Esophagus muscularis mucosa (tissue), 4 donors: ENCODE measurements at regions not wholly inside any gene's neighbourhood (a gene's known extent, or its start where the extent isn't known, plus 50 kb on each side); places are given as distances from the start of the nearest gene placed in this dataset.

ENCODE experiments used
- DNase-seq: peaks from one replicate; pipeline ENCODE4 v3.0.0-alpha.2; 2017; ENCODE audit errors: extremely low spot score
- H3K27ac ChIP-seq, 4 donors: fragments of 200-600 bp; sonication (generic); replicated peaks in 1 of 4; 1 replicate in 3 of 4; 2 replicates in 1 of 4; pipeline ENCODE4 v1.5.1; 2016 to 2019; ENCODE audit warnings: mild to moderate bottlenecking in 1 of 4
- H3K27me3 ChIP-seq, 4 donors: fragments of 200-600 bp; sonication (generic); one replicate each; pipeline versions ENCODE4 v1.5.1 to v1.6.0; 2016 to 2019
- H3K36me3 ChIP-seq, 4 donors: fragments of 200-600 bp; sonication (generic); one replicate each; pipeline ENCODE4 v1.5.1; 2016 to 2019
- H3K4me1 ChIP-seq, 4 donors: fragments of 200-600 bp; sonication (generic); one replicate each; pipeline ENCODE4 v1.5.1; 2016 to 2019
- H3K4me3 ChIP-seq, 4 donors: fragments of 200-600 bp; sonication (generic); 1 replicate in 2 of 4; 2 replicates in 2 of 4; pipeline ENCODE4 v1.5.1; 2016 to 2019; ENCODE audit warnings: mild to moderate bottlenecking in 4 of 4, moderate library complexity in 1 of 4
- H3K9me3 ChIP-seq, 4 donors: fragments of 200-600 bp; sonication (generic); 1 replicate in 3 of 4; 2 replicates in 1 of 4; pipeline ENCODE4 v1.5.1; 2016 to 2019
- EP300 ChIP-seq: sonication (generic); formaldehyde crosslinking; IDR thresholded peaks from one replicate; pipeline ENCODE4 v1.6.1; 2017; ENCODE audit warnings: antibody characterized with exemption
- POLR2A ChIP-seq: fragments of 450-650 bp; IDR thresholded peaks from one replicate; pipeline ENCODE4 v1.6.1; 2017; ENCODE audit warnings: antibody characterized with exemption, moderate library complexity, mild to moderate bottlenecking, low read depth
- POLR2AphosphoS5 ChIP-seq, 2 donors: sonication (generic); formaldehyde crosslinking; IDR thresholded peaks; one replicate each; pipeline ENCODE4 v1.6.1; 2017; ENCODE audit warnings: antibody characterized with exemption in 2 of 2
- WGBS: methylation state at CpG from one replicate; pipeline ENCODE4 v1.1.5; 2018; 5-methylcytosine and 5-hydroxymethylcytosine counted together
- intact Hi-C: fragments of 100-400 bp; cut with DNase I; formaldehyde crosslinking; loops from one replicate; pipeline ENCODE4 v1.15.1; 2023
- TF ChIP-seq, protein P1 (sequence below), 3 experiments: fragments of 200-600 bp in 2 of 3; fragments of 450-650 bp in 1 of 3; sonication (generic) in 2 of 3; IDR thresholded peaks; one replicate each; pipeline ENCODE4 v1.5.1; 2017 to 2019; ENCODE audit warnings: antibody characterized with exemption in 3 of 3, mild to moderate bottlenecking in 2 of 3, moderate library complexity in 1 of 3

DNA sequence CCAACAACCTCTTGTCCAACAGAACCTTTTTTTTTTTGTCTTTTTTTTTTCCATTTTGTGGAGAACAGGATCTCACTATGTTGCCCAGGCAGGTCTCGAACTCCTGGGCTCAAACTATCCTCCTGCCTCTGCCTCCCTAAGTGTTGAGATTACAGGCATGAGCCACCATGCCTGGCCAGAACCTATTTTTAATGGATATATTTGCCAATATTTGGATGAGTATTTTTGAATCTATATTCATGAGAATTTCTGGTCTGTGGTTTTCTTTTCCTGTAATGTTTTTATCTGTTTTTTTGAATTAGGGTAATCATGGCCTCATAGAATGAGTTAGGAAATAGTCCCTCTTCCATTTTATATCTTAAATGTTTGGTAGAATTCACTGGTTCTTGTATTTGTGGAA, 70.4 kb upstream of the RET start:
- Histone ChIP-seq H3K9me3 (peaks cover 0 to 9% (median 3%) of the 10 kb centered on the region in 4 donors), H3K4me1 (no peaks in the 10 kb centered on the region), H3K36me3 (no peaks in the 10 kb centered on the region), H3K27ac (no peak overlapping the region), H3K27me3 (no peaks in the 10 kb centered on the region), H3K4me3 (no peak overlapping the region)
- 89% methylated on average over 1 of the region's 1 CpG for WGBS
- TF ChIP-seq, protein P1, sequence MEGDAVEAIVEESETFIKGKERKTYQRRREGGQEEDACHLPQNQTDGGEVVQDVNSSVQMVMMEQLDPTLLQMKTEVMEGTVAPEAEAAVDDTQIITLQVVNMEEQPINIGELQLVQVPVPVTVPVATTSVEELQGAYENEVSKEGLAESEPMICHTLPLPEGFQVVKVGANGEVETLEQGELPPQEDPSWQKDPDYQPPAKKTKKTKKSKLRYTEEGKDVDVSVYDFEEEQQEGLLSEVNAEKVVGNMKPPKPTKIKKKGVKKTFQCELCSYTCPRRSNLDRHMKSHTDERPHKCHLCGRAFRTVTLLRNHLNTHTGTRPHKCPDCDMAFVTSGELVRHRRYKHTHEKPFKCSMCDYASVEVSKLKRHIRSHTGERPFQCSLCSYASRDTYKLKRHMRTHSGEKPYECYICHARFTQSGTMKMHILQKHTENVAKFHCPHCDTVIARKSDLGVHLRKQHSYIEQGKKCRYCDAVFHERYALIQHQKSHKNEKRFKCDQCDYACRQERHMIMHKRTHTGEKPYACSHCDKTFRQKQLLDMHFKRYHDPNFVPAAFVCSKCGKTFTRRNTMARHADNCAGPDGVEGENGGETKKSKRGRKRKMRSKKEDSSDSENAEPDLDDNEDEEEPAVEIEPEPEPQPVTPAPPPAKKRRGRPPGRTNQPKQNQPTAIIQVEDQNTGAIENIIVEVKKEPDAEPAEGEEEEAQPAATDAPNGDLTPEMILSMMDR (IDR thresholded peaks at IDR 0.05) = no peak
- TF ChIP-seq EP300 (no peak), POLR2A (no peak), POLR2AphosphoS5 (IDR thresholded peaks at IDR 0.05) (no peak)
- DNase-seq = peak; percentile 62
- intact Hi-C loops = no loop called here

DNA sequence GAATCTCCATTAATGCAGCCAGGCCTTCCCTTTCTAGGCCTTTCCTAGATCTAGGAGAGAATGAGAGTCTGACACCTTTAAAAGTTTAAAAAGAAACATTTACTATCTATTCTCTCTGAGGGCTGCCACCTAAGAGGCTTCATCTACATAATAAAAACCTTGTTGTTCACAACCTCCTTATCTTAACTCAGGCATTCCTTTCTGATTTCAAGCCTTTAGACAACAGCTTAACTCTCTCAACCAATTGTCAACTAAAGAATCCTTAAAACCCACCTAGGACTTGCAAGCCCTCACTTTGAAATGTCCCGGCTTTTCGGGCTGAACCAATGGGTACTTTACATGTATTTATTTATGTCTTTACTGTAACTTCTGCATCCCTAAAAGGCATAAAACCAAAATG, 64.3 kb upstream of the RET start:
- no peaks in the 10 kb centered on the region for H3K27me3 ChIP-seq
- 77% methylated on average over 2 of the region's 2 CpGs for WGBS
- no peaks in the 10 kb centered on the region for H3K4me1 ChIP-seq
- H3K9me3 ChIP-seq = peaks cover 0 to 12% (median 3%) of the 10 kb centered on the region in 4 donors
- no peak for DNase-seq
- intact Hi-C loops = no loop called here
- no peak overlapping the region for H3K27ac ChIP-seq
- H3K36me3 ChIP-seq = no peaks in the 10 kb centered on the region
- TF ChIP-seq POLR2AphosphoS5 (IDR thresholded peaks at IDR 0.05) = no peak
- TF ChIP-seq, protein P1 (IDR thresholded peaks at IDR 0.05) = no peak
- TF ChIP-seq EP300 = no peak
- no peak for TF ChIP-seq POLR2A
- no peak overlapping the region for H3K4me3 ChIP-seq

DNA sequence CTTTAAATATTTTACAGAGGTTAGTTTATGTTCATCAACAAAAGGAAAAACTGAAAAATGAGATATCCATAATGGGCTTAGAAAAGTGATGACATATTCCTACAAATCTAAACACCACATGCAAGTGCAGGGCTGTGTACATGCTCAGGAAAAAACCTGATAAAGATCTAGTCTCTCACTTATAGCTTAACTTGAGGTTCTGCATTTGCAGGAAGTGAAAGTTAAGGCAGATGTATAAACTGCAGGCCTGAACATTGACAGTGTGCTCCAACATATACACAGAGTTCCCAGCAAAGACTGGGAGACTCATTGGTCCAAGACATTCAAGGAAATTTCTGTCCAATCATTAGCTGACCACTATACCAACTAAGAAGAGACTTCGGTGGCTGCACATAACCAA, 63.8 kb upstream of the RET start:
- Histone ChIP-seq H3K27me3 (no peaks in the 10 kb centered on the region), H3K36me3 (no peaks in the 10 kb centered on the region), H3K9me3 (peaks cover 0 to 11% (median 3%) of the 10 kb centered on the region in 4 donors), H3K4me3 (no peak overlapping the region), H3K27ac (no peak overlapping the region), H3K4me1 (no peaks in the 10 kb centered on the region)
- intact Hi-C loops = no loop called here
- no peak for DNase-seq
- 87% methylated on average over 1 of the region's 1 CpG for WGBS
- TF ChIP-seq POLR2A (no peak), POLR2AphosphoS5 (IDR thresholded peaks at IDR 0.05) (no peak)

DNA sequence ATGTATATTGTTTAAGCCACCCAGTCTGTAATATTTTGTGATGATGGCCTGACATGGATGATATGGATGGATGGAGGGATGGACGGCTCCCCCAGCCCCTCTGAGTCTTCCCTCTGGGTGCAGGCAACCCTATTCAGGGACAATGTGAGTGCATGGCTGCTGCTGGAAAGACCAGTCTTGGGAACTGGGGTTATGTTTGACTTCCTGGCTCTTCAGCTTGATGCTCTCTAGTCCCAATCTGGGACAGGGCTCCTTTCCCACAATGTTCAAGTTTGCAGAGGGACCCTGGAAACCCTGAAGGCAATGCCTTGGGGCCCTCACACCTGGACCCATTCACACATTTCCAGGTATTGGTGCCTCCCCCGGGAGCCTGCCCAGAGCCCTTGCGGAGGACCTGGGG, 52.3 kb upstream of the RET start:
- Histone ChIP-seq H3K9me3 (no peaks in the 10 kb centered on the region), H3K36me3 (no peaks in the 10 kb centered on the region), H3K27me3 (peaks cover 0 to 63% (median 0%) of the 10 kb centered on the region in 4 donors), H3K27ac (no peak overlapping the region), H3K4me1 (no peaks in the 10 kb centered on the region), H3K4me3 (no peak overlapping the region)
- DNase-seq = peak; percentile 68
- TF ChIP-seq, protein P1 (IDR thresholded peaks at IDR 0.05) = no peak
- TF ChIP-seq EP300 (no peak), POLR2AphosphoS5 (IDR thresholded peaks at IDR 0.05) (no peak), POLR2A (no peak)
- WGBS = 82% methylated on average over 3 of the region's 3 CpGs
- intact Hi-C loops = no loop called here

DNA sequence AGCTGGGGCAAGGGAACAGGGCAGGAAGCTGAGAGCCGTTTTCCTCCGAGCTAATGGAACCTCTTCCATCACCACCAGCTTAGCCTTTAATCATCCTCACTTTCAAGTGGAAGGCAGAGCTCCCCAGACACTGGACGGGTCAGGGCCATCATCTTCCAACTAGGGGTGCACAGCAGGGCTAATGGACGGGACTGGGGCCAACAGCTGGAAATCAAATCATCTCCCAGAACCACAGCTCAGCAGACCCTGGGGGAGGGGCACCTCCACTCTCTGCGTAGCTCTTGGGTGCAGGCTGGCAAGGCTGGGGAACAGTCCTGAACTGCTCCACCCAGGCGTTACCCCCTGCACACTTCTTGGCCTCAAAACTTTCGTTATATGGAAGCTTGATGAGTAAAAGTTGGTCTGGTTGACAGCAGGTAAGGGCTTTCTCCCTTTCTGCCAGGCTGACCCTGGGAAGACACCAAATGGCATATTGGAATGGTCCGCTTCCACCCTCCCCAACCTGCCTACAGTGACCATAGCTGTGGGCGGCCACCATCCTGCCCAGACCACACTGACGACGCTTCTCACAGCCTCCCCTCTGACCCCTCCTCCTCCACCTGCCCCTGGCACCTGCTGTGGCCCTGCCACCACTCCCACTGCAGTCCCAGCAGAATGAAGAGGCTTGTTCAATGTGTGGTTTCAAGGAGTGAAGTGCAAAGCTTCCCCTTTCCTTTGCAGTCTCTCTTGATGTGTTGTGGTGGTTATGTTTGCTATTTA, 51.7 kb upstream of the RET start:
- intact Hi-C loops = no loop called here
- Histone ChIP-seq H3K9me3 (no peaks in the 10 kb centered on the region), H3K27ac (no peak overlapping the region), H3K27me3 (peaks cover 0 to 63% (median 0%) of the 10 kb centered on the region in 4 donors), H3K4me3 (no peak overlapping the region), H3K4me1 (no peaks in the 10 kb centered on the region), H3K36me3 (no peaks in the 10 kb centered on the region)
- 49% methylated on average over 7 of the region's 11 CpGs for WGBS
- TF ChIP-seq POLR2AphosphoS5 (IDR thresholded peaks at IDR 0.05) (no peak), EP300 (no peak), POLR2A (no peak)
- TF ChIP-seq, protein P1 (IDR thresholded peaks at IDR 0.05) = no peak
- DNase-seq = peak; percentile 82
